ENCODE measurements at regions not wholly inside any gene's neighbourhood (a gene's known extent, or its start where the extent isn't known, plus 50 kb on each side); places are given as distances from the start of the nearest gene placed in this dataset.

DNA sequence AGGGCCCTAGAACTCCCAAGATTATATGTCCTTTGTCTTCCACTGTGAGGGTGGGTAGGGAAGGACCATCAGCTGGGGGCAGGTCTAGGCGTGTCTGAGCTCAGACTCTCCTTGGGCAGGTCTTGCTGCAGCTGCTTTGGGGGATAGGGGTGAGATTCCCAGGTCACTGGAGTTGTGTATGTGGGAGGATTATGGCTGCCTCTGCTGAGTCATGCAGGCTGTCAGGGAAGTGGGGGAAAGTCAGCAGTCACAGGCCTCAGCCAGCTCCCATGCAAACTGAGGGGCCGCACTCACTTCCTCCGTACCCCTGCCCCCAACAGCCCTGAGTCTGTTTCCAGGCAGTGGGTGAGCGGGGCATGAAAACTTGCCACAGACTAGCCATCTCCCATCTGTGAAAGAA lies 600.8 kb downstream of the DIAPH3 start:
- DNase-seq: no peak
- Histone ChIP-seq H3F3A (ENCODE audit: insufficient read depth, low read depth) (no peaks in the 10 kb centered on the region), H3K4me2 (no peak overlapping the region), H3K27ac (no peak overlapping the region), H2AFZ (no peak overlapping the region), H4K20me1 (ENCODE audit: insufficient read depth) (no peaks in the 10 kb centered on the region), H3K9me2 (ENCODE audit: insufficient read depth) (no peaks in the 10 kb centered on the region), H3K4me1 (replicated peaks; ENCODE audit: insufficient read depth) (no peaks in the 10 kb centered on the region), H3K4me3 (no peak overlapping the region), H3K9me3 (ENCODE audit: insufficient read depth, low read depth) (no peaks in the 10 kb centered on the region), H3K79me2 (ENCODE audit: low read depth) (no peaks in the 10 kb centered on the region), H3K36me3 (ENCODE audit: low read depth) (no peaks in the 10 kb centered on the region), H3K27me3 (ENCODE audit: insufficient read depth, low read depth) (no peaks in the 10 kb centered on the region)
- POLR2A ChIA-PET (ENCODE audit: unreplicated experiment): no interaction called here
- CTCF ChIA-PET: no interaction called here
- TF ChIP-seq EZH2 (IDR thresholded peaks at IDR 0.05; ENCODE audit: low read depth) (no peak), CTCF (conservative IDR thresholded peaks at IDR 0.05) (no peak)
- intact Hi-C loops (cut with micrococcal nuclease; ENCODE audit: unreplicated experiment): no loop called here
- no TSS peak for BruUV-seq (replicated peaks)

DNA sequence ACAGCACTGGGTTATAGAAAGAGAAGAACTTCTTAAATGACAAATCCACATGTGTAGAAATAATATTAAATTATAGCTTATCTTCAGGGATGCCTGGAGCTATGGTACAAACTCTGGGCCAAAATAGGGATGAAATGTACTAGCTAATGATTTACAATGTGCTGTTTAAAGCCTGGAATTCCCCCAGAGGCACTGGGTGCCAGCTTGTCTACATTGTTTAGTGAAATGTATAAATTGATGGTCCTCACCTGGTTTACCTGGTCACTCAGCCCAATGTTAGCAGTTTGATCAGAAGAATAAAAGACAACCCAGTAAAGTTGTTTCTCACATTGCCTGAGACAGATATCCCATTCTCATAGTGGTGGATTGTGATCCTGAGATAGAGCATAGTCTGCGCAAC lies 597.2 kb downstream of the DIAPH3 start:
- H2AFZ ChIP-seq: no peak overlapping the region
- BruUV-seq (replicated peaks): no TSS peak
- no peaks in the 10 kb centered on the region for H4K20me1 ChIP-seq (ENCODE audit: insufficient read depth)
- H3K36me3 ChIP-seq (ENCODE audit: low read depth): no peaks in the 10 kb centered on the region
- H3K4me3 ChIP-seq: no peak overlapping the region
- no peak for TF ChIP-seq CTCF (conservative IDR thresholded peaks at IDR 0.05)
- no peaks in the 10 kb centered on the region for H3K9me3 ChIP-seq (ENCODE audit: insufficient read depth, low read depth)
- intact Hi-C loops (cut with micrococcal nuclease; ENCODE audit: unreplicated experiment): no loop called here
- no peaks in the 10 kb centered on the region for H3K79me2 ChIP-seq (ENCODE audit: low read depth)
- no peaks in the 10 kb centered on the region for H3K27me3 ChIP-seq (ENCODE audit: insufficient read depth, low read depth)
- no peaks in the 10 kb centered on the region for H3K9me2 ChIP-seq (ENCODE audit: insufficient read depth)
- no peaks in the 10 kb centered on the region for H3F3A ChIP-seq (ENCODE audit: insufficient read depth, low read depth)
- H3K4me2 ChIP-seq: no peak overlapping the region
- no peak overlapping the region for H3K27ac ChIP-seq
- ChIA-PET CTCF (no interaction called here), POLR2A (ENCODE audit: unreplicated experiment) (interaction anchor here (0.6 kb wide), 1 partner anchor 434 kb away, joined by 3 read pairs; no protein-coding TSS in a partner anchor)
- DNase-seq: no peak
- no peaks in the 10 kb centered on the region for H3K4me1 ChIP-seq (replicated peaks; ENCODE audit: insufficient read depth)

DNA sequence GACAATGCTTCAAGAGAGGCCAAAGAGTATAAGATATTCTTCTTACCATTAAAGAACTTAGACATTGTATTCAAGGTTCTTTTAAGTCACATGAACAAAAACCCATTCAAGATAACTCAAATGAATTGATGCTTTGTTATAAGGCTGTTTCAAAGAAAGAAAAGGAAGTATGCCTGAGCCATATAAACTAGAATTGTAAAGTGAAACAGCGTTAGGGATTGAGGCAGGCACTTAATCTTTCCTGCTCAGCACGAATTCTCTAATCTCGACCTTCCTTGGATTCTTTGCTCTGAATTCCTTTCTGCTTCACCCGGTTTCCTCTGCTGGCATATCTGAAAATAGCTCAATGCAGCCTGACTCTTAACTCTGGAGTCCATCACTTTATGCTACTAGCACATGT lies 595.4 kb downstream of the DIAPH3 start:
- H3K4me2 ChIP-seq: no peak overlapping the region
- no peaks in the 10 kb centered on the region for H3K79me2 ChIP-seq (ENCODE audit: low read depth)
- no peaks in the 10 kb centered on the region for H3K9me3 ChIP-seq (ENCODE audit: insufficient read depth, low read depth)
- H4K20me1 ChIP-seq (ENCODE audit: insufficient read depth): no peaks in the 10 kb centered on the region
- H3K4me1 ChIP-seq (replicated peaks; ENCODE audit: insufficient read depth): no peaks in the 10 kb centered on the region
- no peaks in the 10 kb centered on the region for H3K9me2 ChIP-seq (ENCODE audit: insufficient read depth)
- intact Hi-C loops (cut with micrococcal nuclease; ENCODE audit: unreplicated experiment): no loop called here
- TF ChIP-seq EZH2 (IDR thresholded peaks at IDR 0.05; ENCODE audit: low read depth): no peak
- no peak for TF ChIP-seq CTCF (conservative IDR thresholded peaks at IDR 0.05)
- no peaks in the 10 kb centered on the region for H3K27me3 ChIP-seq (ENCODE audit: insufficient read depth, low read depth)
- BruUV-seq (replicated peaks): no TSS peak
- no peak overlapping the region for H2AFZ ChIP-seq
- no peak overlapping the region for H3K27ac ChIP-seq
- H3F3A ChIP-seq (ENCODE audit: insufficient read depth, low read depth): no peaks in the 10 kb centered on the region
- H3K36me3 ChIP-seq (ENCODE audit: low read depth): no peaks in the 10 kb centered on the region
- POLR2A ChIA-PET (ENCODE audit: unreplicated experiment): no interaction called here
- no peak for DNase-seq
- H3K4me3 ChIP-seq: no peak overlapping the region
- CTCF ChIA-PET: no interaction called here
